H1 (cell line): ENCODE measurements at regions not wholly inside any gene's neighbourhood (a gene's known extent, or its start where the extent isn't known, plus 50 kb on each side); places are given as distances from the start of the nearest gene placed in this dataset.

ENCODE experiments used
- CTCF ChIA-PET: fragments of 300-600 bp; sonication (Branson Sonifier 250); formaldehyde crosslinking; loops from one replicate; lab custom pipeline; 2021; ENCODE audit not compliant: partially characterized antibody; lab: Charles Lee
- POLR2A ChIA-PET: fragments of 300-600 bp; sonication (Branson Sonifier 250); formaldehyde crosslinking; loops from one replicate; lab custom pipeline; 2021; ENCODE audit warnings: inconsistent platforms; ENCODE audit not compliant: partially characterized antibody; lab: Charles Lee
- DNase-seq, 2 experiments: peaks; one replicate each; pipeline versions ENCODE4 v3.0.0 to v3.0.0-alpha.2; 2010 to 2022; ENCODE audit warnings: low spot score in 2 of 2, low read depth in 1 of 2, mixed read lengths in 1 of 2
- FAIRE-seq: peaks from 2 replicates; lab custom pipeline; 2011; peaks lifted over from hg19 to GRCh38; lab: Jason Lieb, UNC
- H2AFZ ChIP-seq: 2 replicates; pipeline ENCODE4 v1.8.1; 2012; ENCODE audit warnings: low read length, inconsistent platforms
- H2AK5ac ChIP-seq: 2 replicates; pipeline ENCODE4 v1.6.1; 2013; ENCODE audit warnings: low read depth, low read length
- H2BK120ac ChIP-seq: replicated peaks from 2 replicates; pipeline ENCODE3; 2013; ENCODE audit warnings: low read depth, low read length, inconsistent platforms
- H2BK12ac ChIP-seq: 2 replicates; pipeline ENCODE4 v1.6.1; 2013; ENCODE audit warnings: low read depth, low read length
- H2BK15ac ChIP-seq: 2 replicates; pipeline ENCODE4 v1.6.1; 2013; ENCODE audit warnings: low read length
- H2BK20ac ChIP-seq: 2 replicates; pipeline ENCODE4 v1.6.1; 2013; ENCODE audit warnings: low read length
- H2BK5ac ChIP-seq: 2 replicates; pipeline ENCODE4 v1.6.1; 2013; ENCODE audit warnings: low read depth, low read length
- H3K14ac ChIP-seq: 2 replicates; pipeline ENCODE4 v1.6.1; 2013; ENCODE audit warnings: inconsistent platforms; ENCODE audit not compliant: insufficient read length
- H3K18ac ChIP-seq: 2 replicates; pipeline ENCODE4 v1.6.1; 2013; ENCODE audit warnings: low read length; ENCODE audit errors: extremely low read depth
- H3K23ac ChIP-seq: 2 replicates; pipeline ENCODE4 v1.6.1; 2013; ENCODE audit warnings: inconsistent platforms; ENCODE audit not compliant: insufficient read length
- H3K23me2 ChIP-seq: 2 replicates; pipeline ENCODE4 v1.6.1; 2013; ENCODE audit warnings: low read depth, low read length
- H3K27ac ChIP-seq: 2 replicates; pipeline ENCODE4 v1.6.1; 2011; ENCODE audit warnings: low read depth, low read length, inconsistent platforms
- H3K27me3 ChIP-seq, 4 experiments: replicated peaks in 1 of 4; 1 replicate in 1 of 4; 2 replicates in 3 of 4; pipeline versions ENCODE4 v1.6.1 to v1.8.1; 2011 to 2013; ENCODE audit warnings: low read length in 3 of 4, mild to moderate bottlenecking in 3 of 4, inconsistent platforms in 2 of 4, mixed read lengths in 2 of 4, moderate library complexity in 1 of 4; ENCODE audit not compliant: control insufficient read depth in 3 of 4, insufficient read depth in 3 of 4; ENCODE audit errors: extremely low read depth in 1 of 4
- H3K36me3 ChIP-seq, 4 experiments: 2 replicates each; pipeline versions ENCODE4 v1.6.1 to v1.8.1; 2011 to 2013; ENCODE audit warnings: mild to moderate bottlenecking in 4 of 4, low read length in 3 of 4, moderate library complexity in 2 of 4, control low read depth in 1 of 4, inconsistent platforms in 1 of 4; ENCODE audit not compliant: insufficient read depth in 4 of 4, control insufficient read depth in 2 of 4
- H3K4ac ChIP-seq: replicated peaks from 2 replicates; pipeline ENCODE3; 2013; ENCODE audit warnings: low read length, low read depth, mixed read lengths, inconsistent platforms; ENCODE audit not compliant: insufficient read length
- H3K4me1 ChIP-seq, 4 experiments: replicated peaks in 1 of 4; 1 replicate in 1 of 4; 2 replicates in 3 of 4; pipeline versions ENCODE4 v1.6.1 to v1.8.1; 2011 to 2013; ENCODE audit warnings: low read length in 3 of 4, inconsistent platforms in 2 of 4, mixed read lengths in 1 of 4; ENCODE audit not compliant: insufficient read depth in 4 of 4, control insufficient read depth in 3 of 4
- H3K4me2 ChIP-seq, 2 experiments: 2 replicates each; pipeline versions ENCODE4 v1.6.1 to v1.8.1; 2011 to 2013; ENCODE audit warnings: low read depth in 2 of 2, low read length in 2 of 2, control low read depth in 1 of 2, inconsistent platforms in 1 of 2, mild to moderate bottlenecking in 1 of 2; ENCODE audit not compliant: insufficient read depth in 1 of 2
- H3K4me3 ChIP-seq, 4 experiments: fragments of 200-600, 300-600 bp in 1 of 4; sonication (generic), shearing (Covaris generic), sonication (Bioruptor Twin) in 1 of 4; 2 replicates each; pipeline versions ENCODE4 v1.5.1 to v1.8.1; 2011 to 2016; ENCODE audit warnings: low read length in 4 of 4, low read depth in 3 of 4, control low read depth in 2 of 4, inconsistent platforms in 2 of 4, mild to moderate bottlenecking in 2 of 4, mixed read lengths in 1 of 4, moderate library complexity in 1 of 4; ENCODE audit not compliant: insufficient read depth in 2 of 4; ENCODE audit errors: extremely low read depth in 1 of 4
- H3K56ac ChIP-seq: replicated peaks from 2 replicates; pipeline ENCODE3; 2013; ENCODE audit warnings: low read depth, mild to moderate bottlenecking, mixed read lengths, low read length, inconsistent platforms; ENCODE audit not compliant: insufficient read length
- H3K79me1 ChIP-seq: 2 replicates; pipeline ENCODE4 v1.6.1; 2013; ENCODE audit warnings: low read depth, low read length, control low read depth
- H3K79me2 ChIP-seq, 2 experiments: 2 replicates each; pipeline versions ENCODE4 v1.6.1 to v1.8.1; 2012 to 2013; ENCODE audit warnings: low read length in 2 of 2, mild to moderate bottlenecking in 2 of 2, inconsistent platforms in 1 of 2; ENCODE audit not compliant: insufficient read depth in 2 of 2, control insufficient read depth in 1 of 2
- H3K9ac ChIP-seq, 4 experiments: replicated peaks in 1 of 4; 1 replicate in 1 of 4; 2 replicates in 3 of 4; pipeline versions ENCODE4 v1.6.1 to v1.8.1; 2011 to 2013; ENCODE audit warnings: low read depth in 3 of 4, low read length in 3 of 4, control low read depth in 2 of 4, mild to moderate bottlenecking in 2 of 4, moderate library complexity in 2 of 4, inconsistent platforms in 1 of 4; ENCODE audit errors: extremely low read depth in 1 of 4
- H3K9me3 ChIP-seq, 2 experiments: 2 replicates each; pipeline versions ENCODE4 v1.6.1 to v1.8.1; 2012 to 2013; ENCODE audit warnings: mild to moderate bottlenecking in 2 of 2, moderate library complexity in 2 of 2, control low read depth in 1 of 2, inconsistent platforms in 1 of 2, low read depth in 1 of 2, low read length in 1 of 2, mixed read lengths in 1 of 2; ENCODE audit not compliant: insufficient read depth in 2 of 2
- H4K20me1 ChIP-seq, 2 experiments: replicated peaks in 1 of 2; 2 replicates each; pipeline versions ENCODE3 to v1.8.1; 2011 to 2013; ENCODE audit warnings: inconsistent platforms in 2 of 2, low read length in 2 of 2, mild to moderate bottlenecking in 1 of 2; ENCODE audit not compliant: insufficient read depth in 2 of 2, control insufficient read depth in 1 of 2
- H4K5ac ChIP-seq: 2 replicates; pipeline ENCODE4 v1.6.1; 2013; ENCODE audit warnings: low read length, low read depth, mixed read lengths, inconsistent platforms; ENCODE audit not compliant: insufficient read length
- H4K8ac ChIP-seq: 2 replicates; pipeline ENCODE4 v1.8.0; 2013; ENCODE audit warnings: mild to moderate bottlenecking, moderate library complexity, low read length, inconsistent platforms; ENCODE audit not compliant: insufficient read depth; ENCODE audit errors: extremely low read depth
- H4K91ac ChIP-seq: replicated peaks from 2 replicates; pipeline ENCODE3; 2013; ENCODE audit warnings: low read length, mixed read lengths, inconsistent platforms; ENCODE audit not compliant: insufficient read length
- EGR1 ChIP-seq: IDR thresholded peaks from 2 replicates; pipeline ENCODE4 v1.6.1; 2011; ENCODE audit warnings: low read depth, low read length, borderline replicate concordance
- EP300 ChIP-seq, 2 experiments: IDR thresholded peaks; 1 replicate in 1 of 2; 2 replicates in 1 of 2; pipeline ENCODE4 v1.6.1; 2011 to 2012; ENCODE audit warnings: low read depth in 2 of 2, low read length in 2 of 2, mild to moderate bottlenecking in 2 of 2, borderline replicate concordance in 1 of 2, inconsistent platforms in 1 of 2, moderate library complexity in 1 of 2
- TEAD4 ChIP-seq: IDR thresholded peaks from 2 replicates; pipeline ENCODE4 v1.6.1; 2012; ENCODE audit warnings: low read depth, low read length, inconsistent platforms, mixed read lengths

GRCh38 chr4:127012549-127012948, 620.2 kb upstream of the INTU start:
- no peak overlapping the region for H2BK20ac ChIP-seq
- no peak overlapping the region for H2BK120ac ChIP-seq
- 0 out of 2 replicates have a peak overlapping the region, but pooled peaks have one; percentile 34 for H2AFZ ChIP-seq
- H4K91ac ChIP-seq = no peak overlapping the region
- no peak overlapping the region for H3K4me3 ChIP-seq
- no peak overlapping the region for H3K14ac ChIP-seq
- FAIRE-seq (no peak), DNase-seq (no peak)
- no peak overlapping the region for H3K4me2 ChIP-seq
- H3K27ac ChIP-seq = no peak overlapping the region
- no peaks in the 10 kb centered on the region for H3K79me1 ChIP-seq
- no peak overlapping the region for H3K23ac ChIP-seq
- H3K4me1 ChIP-seq = peaks cover 0 to 6% (median 0%) of the 10 kb centered on the region in 4 experiments; a peak in 3 of 7 replicates
- no peak overlapping the region for H2BK15ac ChIP-seq
- no peak overlapping the region for H2AK5ac ChIP-seq
- no peak overlapping the region for H3K9ac ChIP-seq
- no peak for TF ChIP-seq TEAD4
- no peak for TF ChIP-seq EP300 (IDR thresholded peaks at IDR 0.05; ENCODE audit: borderline replicate concordance in 1 of 2, low read depth in 2 of 2, low read length in 2 of 2)
- TF ChIP-seq EGR1 = no peak
- H3K56ac ChIP-seq = no peak overlapping the region
- no peak overlapping the region for H2BK5ac ChIP-seq
- H3K36me3 ChIP-seq = no peaks in the 10 kb centered on the region
- H3K9me3 ChIP-seq = no peaks in the 10 kb centered on the region
- no peak overlapping the region for H3K4ac ChIP-seq
- H3K23me2 ChIP-seq = no peaks in the 10 kb centered on the region
- H2BK12ac ChIP-seq = no peak overlapping the region
- CTCF ChIA-PET = interaction anchor here (1.1 kb wide), 1 partner anchor 18 kb away, joined by 3 read pairs; no protein-coding TSS in a partner anchor
- H4K20me1 ChIP-seq = no peaks in the 10 kb centered on the region
- POLR2A ChIA-PET = no interaction called here
- no peaks in the 10 kb centered on the region for H3K27me3 ChIP-seq
- H4K8ac ChIP-seq = no peak overlapping the region
- no peaks in the 10 kb centered on the region for H3K79me2 ChIP-seq
- no peak overlapping the region for H4K5ac ChIP-seq
- H3K18ac ChIP-seq = no peak overlapping the region
